GM12891 (cell line): ENCODE measurements at regions not wholly inside any gene's neighbourhood (a gene's known extent, or its start where the extent isn't known, plus 50 kb on each side); places are given as distances from the start of the nearest gene placed in this dataset.

ENCODE experiments used
- POLR2A ChIP-seq: IDR thresholded peaks from 2 replicates; pipeline ENCODE4 v1.6.1; 2011; ENCODE audit warnings: low read depth, low read length, control low read depth
- TAF1 ChIP-seq: IDR thresholded peaks from 2 replicates; pipeline ENCODE4 v1.6.1; 2011; ENCODE audit warnings: low read depth, low read length, control low read depth

- TF ChIP-seq TAF1: no peak
- no peak for TF ChIP-seq POLR2A
These were observed 124.7 kb upstream of the ZNF516 start for GRCh38 chr18:76619621-76620315.
